GM12878 (cell line): ENCODE measurements at regions not wholly inside any gene's neighbourhood (a gene's known extent, or its start where the extent isn't known, plus 50 kb on each side); places are given as distances from the start of the nearest gene placed in this dataset.
"Not testable (repeated sequence)": the region's sequence is repeated elsewhere in the genome, so short reads cannot be mapped to it uniquely, and the experiment has no call there.

Experiments
- ASH2L ChIP-seq: fragments of 300-600, 200-600 bp; sonication (generic); IDR thresholded peaks from 2 replicates; pipeline ENCODE4 v1.6.1; 2017; ENCODE audit warnings: low read depth, mild to moderate bottlenecking, borderline replicate concordance
- CBFB ChIP-seq: IDR thresholded peaks from 2 replicates; pipeline ENCODE4 v1.6.1; 2016; ENCODE audit warnings: antibody characterized with exemption, low read depth
- CEBPB ChIP-seq, 2 experiments: fragments of 150-350 bp in 1 of 2; IDR thresholded peaks; 2 replicates each; pipeline ENCODE4 v1.6.1; 2012 to 2014; ENCODE audit warnings: low read depth in 2 of 2, low read length in 2 of 2, borderline replicate concordance in 1 of 2, inconsistent platforms in 1 of 2
- CTCF ChIP-seq, 3 experiments: IDR thresholded peaks in 2 of 3; conservative IDR thresholded peaks in 1 of 3; 2 replicates each; pipeline ENCODE4 v1.5.1; 2011; ENCODE audit warnings: low read depth in 3 of 3, low read length in 3 of 3, mild to moderate bottlenecking in 3 of 3, control low read depth in 2 of 3, moderate library complexity in 2 of 3, inconsistent platforms in 1 of 3, mixed read lengths in 1 of 3; ENCODE audit not compliant: control insufficient read depth in 2 of 3, insufficient read depth in 1 of 3; ENCODE audit errors: extremely low read depth in 1 of 3
- E2F4 ChIP-seq: IDR thresholded peaks from 2 replicates; pipeline ENCODE4 v1.6.1; 2012; ENCODE audit warnings: low read depth, low read length, improper control_type of control experiment
- EZH2 ChIP-seq: IDR thresholded peaks from 2 replicates; pipeline ENCODE4 v1.6.1; 2012; ENCODE audit warnings: low read depth, mild to moderate bottlenecking, control low read depth, inconsistent platforms, low read length, borderline replicate concordance; ENCODE audit not compliant: control insufficient read depth
- MEF2A ChIP-seq: IDR thresholded peaks from 2 replicates; pipeline ENCODE4 v1.6.1; 2011; ENCODE audit warnings: low read depth, mild to moderate bottlenecking, low read length, moderate library complexity; ENCODE audit not compliant: insufficient read depth
- MTA3 ChIP-seq: IDR thresholded peaks from 2 replicates; pipeline ENCODE4 v1.6.1; 2012; ENCODE audit warnings: low read length, inconsistent platforms, borderline replicate concordance
- POLR2AphosphoS5 ChIP-seq: IDR thresholded peaks from 2 replicates; pipeline ENCODE4 v1.6.1; 2011; ENCODE audit warnings: mild to moderate bottlenecking, low read length, inconsistent platforms
- ZBTB33 ChIP-seq: fragments of 450-650 bp; IDR thresholded peaks from 2 replicates; pipeline ENCODE4 v1.6.1; 2017; ENCODE audit warnings: mild to moderate bottlenecking
- ZNF24 ChIP-seq: fragments of 450-650 bp; IDR thresholded peaks from 2 replicates; pipeline ENCODE4 v1.6.1; 2017; ENCODE audit warnings: antibody characterized with exemption, mild to moderate bottlenecking

- TF ChIP-seq EZH2; MTA3; CEBPB (IDR thresholded peaks at IDR 0.05; ENCODE audit: borderline replicate concordance in 1 of 2, low read depth in 2 of 2, low read length in 2 of 2); CTCF (IDR thresholded peaks at IDR 0.05 in 2 of 3, conservative IDR thresholded peaks at IDR 0.05 in 1 of 3; ENCODE audit: control insufficient read depth in 2 of 3, extremely low read depth in 1 of 3, insufficient read depth in 1 of 3, low read depth in 3 of 3, low read length in 3 of 3); POLR2AphosphoS5; ZBTB33; ZNF24; CBFB; E2F4; MEF2A; ASH2L: not testable (repeated sequence)
These were observed 109.7 kb downstream of the POTEB2 start for GRCh38 chr15:20756440-20756839.
